GM12878 (cell line): ENCODE measurements at regions not wholly inside any gene's neighbourhood (a gene's known extent, or its start where the extent isn't known, plus 50 kb on each side); places are given as distances from the start of the nearest gene placed in this dataset.

ENCODE experiments used
- MEF2A ChIP-seq: IDR thresholded peaks from 2 replicates; pipeline ENCODE4 v1.6.1; 2011; ENCODE audit warnings: low read depth, mild to moderate bottlenecking, low read length, moderate library complexity; ENCODE audit not compliant: insufficient read depth
- NBN ChIP-seq: fragments of 450-650 bp; IDR thresholded peaks from 2 replicates; pipeline ENCODE4 v1.6.1; 2016
- NR2F1 ChIP-seq: fragments of 450-650 bp; conservative IDR thresholded peaks from 2 replicates; pipeline ENCODE4 v1.6.1; 2017; ENCODE audit warnings: mild to moderate bottlenecking
- RAD51 ChIP-seq: fragments of 450-650 bp; IDR thresholded peaks from 2 replicates; pipeline ENCODE4 v1.6.1; 2016; ENCODE audit warnings: moderate library complexity, mild to moderate bottlenecking, inconsistent platforms
- SIN3A ChIP-seq: IDR thresholded peaks from 2 replicates; pipeline ENCODE4 v1.6.1; 2012; ENCODE audit warnings: low read depth, low read length, improper control_type of control experiment
- TAF1 ChIP-seq: IDR thresholded peaks from 2 replicates; pipeline ENCODE4 v1.6.1; 2011; ENCODE audit warnings: mild to moderate bottlenecking, low read depth, low read length, borderline replicate concordance
- TF ChIP-seq, protein P1 (sequence below): fragments of 450-650 bp; IDR thresholded peaks from 2 replicates; pipeline ENCODE4 v1.6.1; 2018; ENCODE audit warnings: borderline replicate concordance, mild to moderate bottlenecking; ENCODE audit not compliant: partially characterized antibody
- TF ChIP-seq, protein P2 (sequence below): fragments of 450-650 bp; IDR thresholded peaks from 2 replicates; pipeline ENCODE4 v1.6.1; 2016; ENCODE audit warnings: mild to moderate bottlenecking, moderate library complexity, borderline replicate concordance
- TF ChIP-seq, protein P3 (sequence below): IDR thresholded peaks from 2 replicates; pipeline ENCODE4 v1.6.1; 2011; ENCODE audit warnings: borderline replicate concordance, low read depth, mild to moderate bottlenecking, moderate library complexity, low read length; ENCODE audit not compliant: insufficient read depth, poor library complexity, severe bottlenecking

DNA sequence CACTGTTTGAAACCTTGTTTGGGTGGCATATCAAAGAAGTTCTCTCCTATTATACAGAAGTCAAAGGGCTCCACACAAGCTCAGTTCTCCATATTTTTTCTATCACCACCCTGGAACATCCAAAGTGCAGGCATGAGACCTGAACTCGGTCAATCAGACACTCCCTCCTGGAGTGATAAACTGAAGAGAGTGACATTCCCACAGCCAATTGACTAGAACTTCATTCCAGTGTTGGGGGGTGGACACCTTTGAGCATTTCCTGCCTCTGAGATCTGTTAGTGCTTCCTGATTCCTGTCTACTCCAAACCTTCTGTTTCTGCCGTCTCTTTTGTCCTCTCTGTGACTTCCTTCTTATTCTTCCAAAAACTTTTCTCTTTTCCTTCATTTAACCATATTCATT lies 220.7 kb upstream of the NOX3 start (continued):
- TF ChIP-seq, protein P1, sequence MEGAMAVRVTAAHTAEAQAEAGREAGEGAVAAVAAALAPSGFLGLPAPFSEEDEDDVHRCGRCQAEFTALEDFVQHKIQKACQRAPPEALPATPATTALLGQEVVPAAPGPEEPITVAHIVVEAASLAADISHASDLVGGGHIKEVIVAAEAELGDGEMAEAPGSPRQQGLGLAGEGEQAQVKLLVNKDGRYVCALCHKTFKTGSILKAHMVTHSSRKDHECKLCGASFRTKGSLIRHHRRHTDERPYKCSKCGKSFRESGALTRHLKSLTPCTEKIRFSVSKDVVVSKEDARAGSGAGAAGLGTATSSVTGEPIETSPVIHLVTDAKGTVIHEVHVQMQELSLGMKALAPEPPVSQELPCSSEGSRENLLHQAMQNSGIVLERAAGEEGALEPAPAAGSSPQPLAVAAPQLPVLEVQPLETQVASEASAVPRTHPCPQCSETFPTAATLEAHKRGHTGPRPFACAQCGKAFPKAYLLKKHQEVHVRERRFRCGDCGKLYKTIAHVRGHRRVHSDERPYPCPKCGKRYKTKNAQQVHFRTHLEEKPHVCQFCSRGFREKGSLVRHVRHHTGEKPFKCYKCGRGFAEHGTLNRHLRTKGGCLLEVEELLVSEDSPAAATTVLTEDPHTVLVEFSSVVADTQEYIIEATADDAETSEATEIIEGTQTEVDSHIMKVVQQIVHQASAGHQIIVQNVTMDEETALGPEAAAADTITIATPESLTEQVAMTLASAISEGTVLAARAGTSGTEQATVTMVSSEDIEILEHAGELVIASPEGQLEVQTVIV = no peak
- no peak for TF ChIP-seq NR2F1
- TF ChIP-seq RAD51 = no peak
- TF ChIP-seq NBN = no peak
- TF ChIP-seq SIN3A = no peak
- TF ChIP-seq, protein P2, sequence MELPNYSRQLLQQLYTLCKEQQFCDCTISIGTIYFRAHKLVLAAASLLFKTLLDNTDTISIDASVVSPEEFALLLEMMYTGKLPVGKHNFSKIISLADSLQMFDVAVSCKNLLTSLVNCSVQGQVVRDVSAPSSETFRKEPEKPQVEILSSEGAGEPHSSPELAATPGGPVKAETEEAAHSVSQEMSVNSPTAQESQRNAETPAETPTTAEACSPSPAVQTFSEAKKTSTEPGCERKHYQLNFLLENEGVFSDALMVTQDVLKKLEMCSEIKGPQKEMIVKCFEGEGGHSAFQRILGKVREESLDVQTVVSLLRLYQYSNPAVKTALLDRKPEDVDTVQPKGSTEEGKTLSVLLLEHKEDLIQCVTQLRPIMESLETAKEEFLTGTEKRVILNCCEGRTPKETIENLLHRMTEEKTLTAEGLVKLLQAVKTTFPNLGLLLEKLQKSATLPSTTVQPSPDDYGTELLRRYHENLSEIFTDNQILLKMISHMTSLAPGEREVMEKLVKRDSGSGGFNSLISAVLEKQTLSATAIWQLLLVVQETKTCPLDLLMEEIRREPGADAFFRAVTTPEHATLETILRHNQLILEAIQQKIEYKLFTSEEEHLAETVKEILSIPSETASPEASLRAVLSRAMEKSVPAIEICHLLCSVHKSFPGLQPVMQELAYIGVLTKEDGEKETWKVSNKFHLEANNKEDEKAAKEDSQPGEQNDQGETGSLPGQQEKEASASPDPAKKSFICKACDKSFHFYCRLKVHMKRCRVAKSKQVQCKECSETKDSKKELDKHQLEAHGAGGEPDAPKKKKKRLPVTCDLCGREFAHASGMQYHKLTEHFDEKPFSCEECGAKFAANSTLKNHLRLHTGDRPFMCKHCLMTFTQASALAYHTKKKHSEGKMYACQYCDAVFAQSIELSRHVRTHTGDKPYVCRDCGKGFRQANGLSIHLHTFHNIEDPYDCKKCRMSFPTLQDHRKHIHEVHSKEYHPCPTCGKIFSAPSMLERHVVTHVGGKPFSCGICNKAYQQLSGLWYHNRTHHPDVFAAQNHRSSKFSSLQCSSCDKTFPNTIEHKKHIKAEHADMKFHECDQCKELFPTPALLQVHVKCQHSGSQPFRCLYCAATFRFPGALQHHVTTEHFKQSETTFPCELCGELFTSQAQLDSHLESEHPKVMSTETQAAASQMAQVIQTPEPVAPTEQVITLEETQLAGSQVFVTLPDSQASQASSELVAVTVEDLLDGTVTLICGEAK = no peak
- TF ChIP-seq MEF2A = no peak
- TF ChIP-seq, protein P3, sequence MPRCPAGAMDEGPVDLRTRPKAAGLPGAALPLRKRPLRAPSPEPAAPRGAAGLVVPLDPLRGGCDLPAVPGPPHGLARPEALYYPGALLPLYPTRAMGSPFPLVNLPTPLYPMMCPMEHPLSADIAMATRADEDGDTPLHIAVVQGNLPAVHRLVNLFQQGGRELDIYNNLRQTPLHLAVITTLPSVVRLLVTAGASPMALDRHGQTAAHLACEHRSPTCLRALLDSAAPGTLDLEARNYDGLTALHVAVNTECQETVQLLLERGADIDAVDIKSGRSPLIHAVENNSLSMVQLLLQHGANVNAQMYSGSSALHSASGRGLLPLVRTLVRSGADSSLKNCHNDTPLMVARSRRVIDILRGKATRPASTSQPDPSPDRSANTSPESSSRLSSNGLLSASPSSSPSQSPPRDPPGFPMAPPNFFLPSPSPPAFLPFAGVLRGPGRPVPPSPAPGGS = no peak
- no peak for TF ChIP-seq TAF1
- TF ChIP-seq, all 136 proteins: peak for 0
